ENCODE measurements at regions not wholly inside any gene's neighbourhood (a gene's known extent, or its start where the extent isn't known, plus 50 kb on each side); places are given as distances from the start of the nearest gene placed in this dataset.

GRCh38 chr2:129812071-129812470 lies 167.4 kb upstream of the RAB6C start:
- no peak for DNase-seq (ENCODE audit: low read depth)
- no peak overlapping the region for H3K4me3 ChIP-seq (ENCODE audit: low read length)
- TF ChIP-seq CTCF (conservative IDR thresholded peaks at IDR 0.05; ENCODE audit: low read length), result no peak

- no peak overlapping the region for H3K4me3 ChIP-seq (ENCODE audit: low read length)
- DNase-seq (ENCODE audit: low read depth), result no peak
- no peak for TF ChIP-seq CTCF (conservative IDR thresholded peaks at IDR 0.05; ENCODE audit: low read length)
Observed at GRCh38 chr2:129812654-129813053, 166.8 kb upstream of the RAB6C start.

- DNase-seq (ENCODE audit: low read depth), result no peak
- peak; percentile 38; the same call in 1 of the 2 replicates for TF ChIP-seq CTCF (conservative IDR thresholded peaks at IDR 0.05; ENCODE audit: low read length)
- no peak overlapping the region for H3K4me3 ChIP-seq (ENCODE audit: low read length)
Observed at GRCh38 chr2:129813404-129813803, 166.1 kb upstream of the RAB6C start.

- H3K4me3 ChIP-seq (ENCODE audit: low read length), result no peak overlapping the region
- no peak for TF ChIP-seq CTCF (conservative IDR thresholded peaks at IDR 0.05; ENCODE audit: low read length)
- no peak for DNase-seq (ENCODE audit: low read depth)
Observed at GRCh38 chr2:129816813-129817574, 162.5 kb upstream of the RAB6C start.

GRCh38 chr2:129819855-129820254 lies 159.6 kb upstream of the RAB6C start:
- no peak for TF ChIP-seq CTCF (conservative IDR thresholded peaks at IDR 0.05; ENCODE audit: low read length)
- DNase-seq (ENCODE audit: low read depth), result no peak
- no peak overlapping the region for H3K4me3 ChIP-seq (ENCODE audit: low read length)

GRCh38 chr2:129820908-129821307 lies 158.6 kb upstream of the RAB6C start:
- no peak for DNase-seq (ENCODE audit: low read depth)
- H3K4me3 ChIP-seq (ENCODE audit: low read length), result no peak overlapping the region
- TF ChIP-seq CTCF (conservative IDR thresholded peaks at IDR 0.05; ENCODE audit: low read length), result no peak

- TF ChIP-seq CTCF (conservative IDR thresholded peaks at IDR 0.05; ENCODE audit: low read length), result no peak
- H3K4me3 ChIP-seq (ENCODE audit: low read length), result no peak overlapping the region
- DNase-seq (ENCODE audit: low read depth), result no peak
Observed at GRCh38 chr2:129821445-129821844, 158.0 kb upstream of the RAB6C start.

All from AG10803 (cell line).